Esophagus muscularis mucosa (tissue), 3 donors: ENCODE measurements at regions not wholly inside any gene's neighbourhood (a gene's known extent, or its start where the extent isn't known, plus 50 kb on each side); places are given as distances from the start of the nearest gene placed in this dataset.

Source experiments
- CTCF ChIP-seq, 3 experiments: fragments of 200-600 bp in 2 of 3; fragments of 450-650 bp in 1 of 3; sonication (generic) in 2 of 3; IDR thresholded peaks; one replicate each; pipeline ENCODE4 v1.5.1; 2017 to 2019; ENCODE audit warnings: antibody characterized with exemption in 3 of 3, mild to moderate bottlenecking in 2 of 3, moderate library complexity in 1 of 3
- POLR2A ChIP-seq: fragments of 450-650 bp; IDR thresholded peaks from one replicate; pipeline ENCODE4 v1.6.1; 2017; ENCODE audit warnings: antibody characterized with exemption, moderate library complexity, mild to moderate bottlenecking, low read depth

- no peak for TF ChIP-seq POLR2A
- TF ChIP-seq CTCF (IDR thresholded peaks at IDR 0.05): no peak
Measured at GRCh38 chr12:34526946-34527345, 504.6 kb downstream of the ALG10 start.
